ENCODE measurements at regions not wholly inside any gene's neighbourhood (a gene's known extent, or its start where the extent isn't known, plus 50 kb on each side); places are given as distances from the start of the nearest gene placed in this dataset.

DNA sequence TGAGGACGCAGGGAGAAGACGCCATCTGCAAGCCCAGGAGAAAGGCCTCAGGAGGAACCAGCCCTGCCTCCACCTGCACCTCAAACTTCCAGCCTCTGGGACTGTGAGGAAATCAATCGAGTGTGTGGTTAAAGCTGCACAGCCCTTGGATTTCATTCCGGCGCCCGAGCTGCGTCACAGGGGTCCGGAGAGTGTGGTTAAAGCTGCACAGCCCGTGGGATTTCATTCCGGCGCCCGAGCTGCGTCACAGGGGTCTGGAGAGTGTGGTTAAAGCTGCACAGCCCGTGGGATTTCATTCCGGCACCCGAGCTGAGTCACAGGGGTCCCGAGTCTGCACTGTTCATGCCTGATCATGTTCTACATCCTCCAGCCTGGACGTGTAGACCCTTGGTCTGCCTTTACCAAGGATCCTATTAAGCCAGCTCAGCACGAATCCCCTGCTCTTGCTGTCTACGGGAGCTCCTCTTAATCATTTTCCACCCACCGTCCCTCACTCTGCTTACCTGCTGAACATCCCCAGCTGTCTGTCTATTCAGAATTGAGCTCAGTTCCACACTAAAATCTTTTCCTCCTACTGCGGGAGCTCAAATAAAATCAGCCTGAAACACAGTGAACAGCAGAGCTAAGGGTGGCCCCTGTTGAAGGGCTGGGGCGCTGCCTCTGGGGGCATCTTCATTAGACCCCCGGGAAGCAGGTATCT lies 73.0 kb upstream of the OLFM1 start:
- H3K9ac ChIP-seq (ENCODE audit: extremely low read depth, insufficient read length, low read length), result no peak overlapping the region
- TF ChIP-seq CTCF (conservative IDR thresholded peaks at IDR 0.05), result no peak
- no peak overlapping the region for H2BK15ac ChIP-seq (ENCODE audit: low read depth, low read length)
- no peaks in the 10 kb centered on the region for H3K36me3 Mint-ChIP-seq (ENCODE audit: insufficient read depth in 1 of 3, low read depth in 3 of 3)
- H3K23me2 ChIP-seq (ENCODE audit: insufficient read length, low read depth, low read length, poor library complexity, severe bottlenecking), result no peaks in the 10 kb centered on the region
- H3K4me3 Mint-ChIP-seq, result 0 out of 5 replicates have a peak overlapping the region, but pooled peaks of 1 of the 2 experiments have one; percentile 15
- H2BK5ac ChIP-seq (ENCODE audit: insufficient read length, low read length), result no peak overlapping the region
- H3K4me2 ChIP-seq (ENCODE audit: insufficient read depth, insufficient read length, low read length), result no peak overlapping the region
- no peak overlapping the region; the same call in 1 of the 2 replicates for H3K14ac ChIP-seq (ENCODE audit: insufficient read depth, low read length)
- no peak overlapping the region for H3K4ac ChIP-seq (ENCODE audit: low read depth, low read length)
- H3K79me1 ChIP-seq (ENCODE audit: insufficient read depth, low read depth, low read length, poor library complexity, severe bottlenecking), result no peaks in the 10 kb centered on the region
- no CpG with 5 or more reads among the region's 24 CpGs for WGBS (ENCODE audit: extremely low coverage, insufficient read length, low lambda C conversion rate)
- no peak overlapping the region for H2BK20ac ChIP-seq (ENCODE audit: low read depth, low read length, poor library complexity, severe bottlenecking)
- H3K18ac ChIP-seq (ENCODE audit: insufficient read length, low read depth, low read length), result no peak overlapping the region
- H3T11ph ChIP-seq (ENCODE audit: low read length), result no peak overlapping the region
- no peak overlapping the region for H2BK12ac ChIP-seq (ENCODE audit: insufficient read length, low read depth, low read length)
- H3K4me1 Mint-ChIP-seq, result peaks cover 12% of the 10 kb centered on the region in 2 experiments
- no peaks in the 10 kb centered on the region for H4K20me1 ChIP-seq (ENCODE audit: control insufficient read depth, insufficient read depth, insufficient read length)
- 0 out of 2 replicates have a peak, but pooled peaks cover 3% of the 10 kb centered on the region for H3K4me1 ChIP-seq (ENCODE audit: insufficient read depth, low read length)
- no peaks in the 10 kb centered on the region for H3K27me3 ChIP-seq (ENCODE audit: insufficient read depth, low read length)
- H2AK5ac ChIP-seq (ENCODE audit: insufficient read length, low read length), result no peak overlapping the region
- no peak overlapping the region for H4K5ac ChIP-seq (ENCODE audit: insufficient read length, low read depth, low read length)
- no peak overlapping the region for H2BK120ac ChIP-seq (ENCODE audit: low read depth, low read length, poor library complexity, severe bottlenecking)
- H3K27ac Mint-ChIP-seq, result no peak overlapping the region; a peak in 1 of 7 replicates
- no peak overlapping the region for H3K27ac ChIP-seq (ENCODE audit: insufficient read length, low read depth, low read length)
- no peak overlapping the region for H3K23ac ChIP-seq (ENCODE audit: insufficient read length, low read depth, low read length)
- peaks cover 3% of the 10 kb centered on the region for H3K27me3 Mint-ChIP-seq (ENCODE audit: low read depth)
- no peak overlapping the region for H4K8ac ChIP-seq (replicated peaks; ENCODE audit: insufficient read length, low read depth, low read length)
- DNase-seq, result no peak
- no peak overlapping the region for H3K56ac ChIP-seq (ENCODE audit: insufficient read length, low read depth, low read length)
- H3K9me3 Mint-ChIP-seq, result no peaks in the 10 kb centered on the region; a peak in 1 of 5 replicates
- H3K9me3 ChIP-seq (ENCODE audit: control insufficient read depth, low read depth, low read length), result no peaks in the 10 kb centered on the region
- no peak overlapping the region for H4K91ac ChIP-seq (ENCODE audit: insufficient read length, low read depth, low read length)
- H2AFZ ChIP-seq (ENCODE audit: low read length), result no peak overlapping the region
- no peaks in the 10 kb centered on the region for H3K79me2 ChIP-seq (ENCODE audit: insufficient read depth, low read length)

Measured in H9 (cell line).